ENCODE measurements at regions not wholly inside any gene's neighbourhood (a gene's known extent, or its start where the extent isn't known, plus 50 kb on each side); places are given as distances from the start of the nearest gene placed in this dataset.
"Not testable (repeated sequence)": the region's sequence is repeated elsewhere in the genome, so short reads cannot be mapped to it uniquely, and the experiment has no call there.

DNA sequence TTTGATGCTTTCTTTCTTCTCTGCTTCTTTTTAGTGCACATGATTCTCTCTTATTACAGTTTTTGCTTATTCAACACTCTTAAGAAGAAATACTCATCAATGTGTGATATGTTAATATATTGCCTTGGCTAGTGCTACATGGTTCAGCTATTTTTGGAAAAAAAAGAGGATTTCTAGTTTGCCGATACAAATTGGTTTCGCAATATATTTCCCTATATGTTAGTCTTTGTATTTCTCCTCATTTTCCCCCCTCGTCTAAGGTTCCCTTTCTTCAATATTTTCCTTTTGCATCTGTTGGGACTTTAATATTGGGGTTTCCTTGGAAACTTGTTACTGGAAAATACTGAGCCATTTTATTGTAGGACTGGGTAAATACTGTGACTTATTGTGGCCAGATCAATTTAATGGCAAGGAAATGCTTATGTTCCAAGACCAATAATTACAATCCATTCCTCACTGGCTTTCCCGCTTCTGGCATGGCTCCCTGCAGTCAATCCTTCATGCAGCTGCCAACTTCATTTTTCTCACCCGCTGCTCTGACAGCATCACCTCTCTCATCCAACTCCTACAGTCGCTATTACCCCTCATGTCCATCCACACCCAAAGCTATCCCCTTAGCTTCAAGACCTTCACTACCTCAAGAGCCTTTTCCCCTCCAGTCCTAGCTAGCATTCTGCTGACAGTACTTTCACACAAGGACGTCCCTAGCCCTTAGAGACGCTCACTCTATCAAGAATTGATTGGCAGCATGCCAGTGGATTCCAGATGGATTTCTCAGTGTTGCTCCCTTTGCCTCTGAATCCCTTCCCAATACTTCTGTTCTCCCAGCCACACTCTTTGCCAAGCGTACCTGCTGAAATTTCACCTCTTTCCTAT, 280.1 kb upstream of the TMTC4 start:
- no peak overlapping the region for H3K4me3 ChIP-seq (ENCODE audit: low read depth, low read length)
- TF ChIP-seq, protein P1, sequence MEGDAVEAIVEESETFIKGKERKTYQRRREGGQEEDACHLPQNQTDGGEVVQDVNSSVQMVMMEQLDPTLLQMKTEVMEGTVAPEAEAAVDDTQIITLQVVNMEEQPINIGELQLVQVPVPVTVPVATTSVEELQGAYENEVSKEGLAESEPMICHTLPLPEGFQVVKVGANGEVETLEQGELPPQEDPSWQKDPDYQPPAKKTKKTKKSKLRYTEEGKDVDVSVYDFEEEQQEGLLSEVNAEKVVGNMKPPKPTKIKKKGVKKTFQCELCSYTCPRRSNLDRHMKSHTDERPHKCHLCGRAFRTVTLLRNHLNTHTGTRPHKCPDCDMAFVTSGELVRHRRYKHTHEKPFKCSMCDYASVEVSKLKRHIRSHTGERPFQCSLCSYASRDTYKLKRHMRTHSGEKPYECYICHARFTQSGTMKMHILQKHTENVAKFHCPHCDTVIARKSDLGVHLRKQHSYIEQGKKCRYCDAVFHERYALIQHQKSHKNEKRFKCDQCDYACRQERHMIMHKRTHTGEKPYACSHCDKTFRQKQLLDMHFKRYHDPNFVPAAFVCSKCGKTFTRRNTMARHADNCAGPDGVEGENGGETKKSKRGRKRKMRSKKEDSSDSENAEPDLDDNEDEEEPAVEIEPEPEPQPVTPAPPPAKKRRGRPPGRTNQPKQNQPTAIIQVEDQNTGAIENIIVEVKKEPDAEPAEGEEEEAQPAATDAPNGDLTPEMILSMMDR (IDR thresholded peaks at IDR 0.05; ENCODE audit: insufficient read depth, low read depth, low read length, missing control alignments) = no peak
- DNase-seq (ENCODE audit: low read depth) = no peak

GRCh38 chr13:100951016-100951415, 276.4 kb upstream of the TMTC4 start:
- TF ChIP-seq, protein P1 (IDR thresholded peaks at IDR 0.05; ENCODE audit: insufficient read depth, low read depth, low read length, missing control alignments) = no peak
- no peak overlapping the region for H3K4me3 ChIP-seq (ENCODE audit: low read depth, low read length)
- DNase-seq (ENCODE audit: low read depth) = no peak

DNA sequence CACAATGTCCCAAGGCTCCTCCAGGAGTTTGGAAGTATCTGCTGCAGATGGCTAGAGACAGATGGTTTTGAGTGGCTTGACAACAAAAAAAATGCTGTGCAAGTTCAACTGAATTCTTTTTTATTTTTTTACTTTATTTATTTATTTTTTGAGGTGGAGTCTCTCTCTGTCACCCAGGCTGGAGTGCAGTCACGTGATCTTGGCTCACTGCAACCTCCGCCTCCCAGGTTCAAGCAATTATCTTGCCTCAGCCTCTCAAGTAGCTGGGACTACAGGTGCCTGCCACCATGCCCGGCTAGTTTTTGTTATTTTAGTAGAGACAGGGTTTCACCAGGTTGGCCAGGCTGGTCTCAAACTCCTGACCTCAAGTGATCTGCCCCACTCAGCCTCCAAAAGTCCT, 274.3 kb upstream of the TMTC4 start:
- not testable (repeated sequence) for H3K4me3 ChIP-seq (ENCODE audit: low read depth, low read length); DNase-seq (ENCODE audit: low read depth)

DNA sequence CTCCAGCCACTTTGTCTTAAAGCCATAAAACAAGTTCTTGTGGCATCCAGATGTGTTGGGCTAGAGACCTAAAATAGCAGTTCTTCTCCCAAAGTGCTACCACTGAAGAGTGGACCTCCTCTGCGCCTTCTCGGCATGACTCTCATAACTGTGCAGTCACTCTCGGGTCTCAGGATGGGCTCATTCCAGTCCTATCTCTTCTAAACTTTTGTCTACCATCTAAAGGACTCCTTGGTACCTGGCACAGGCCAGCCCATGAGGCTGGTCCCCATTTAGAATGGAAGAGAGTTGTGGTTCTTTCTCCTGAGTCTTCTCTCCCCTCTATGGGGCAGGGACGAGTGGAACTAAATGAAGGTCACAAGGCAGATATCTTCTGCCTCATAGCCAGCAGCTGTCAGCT, 272.0 kb upstream of the TMTC4 start:
- H3K4me3 ChIP-seq (ENCODE audit: low read depth, low read length) = no peak overlapping the region
- no peak for DNase-seq (ENCODE audit: low read depth)
- TF ChIP-seq, protein P1 (IDR thresholded peaks at IDR 0.05; ENCODE audit: insufficient read depth, low read depth, low read length, missing control alignments) = no peak

- H3K4me3 ChIP-seq (ENCODE audit: low read depth, low read length) = no peak overlapping the region
- TF ChIP-seq, protein P1 (IDR thresholded peaks at IDR 0.05; ENCODE audit: insufficient read depth, low read depth, low read length, missing control alignments) = no peak
- DNase-seq (ENCODE audit: low read depth) = no peak
Measured at GRCh38 chr13:100944791-100945345, 270.3 kb upstream of the TMTC4 start.

GRCh38 chr13:100942742-100943141, 268.1 kb upstream of the TMTC4 start:
- no peak overlapping the region for H3K4me3 ChIP-seq (ENCODE audit: low read depth, low read length)
- TF ChIP-seq, protein P1 (IDR thresholded peaks at IDR 0.05; ENCODE audit: insufficient read depth, low read depth, low read length, missing control alignments) = no peak
- DNase-seq (ENCODE audit: low read depth) = no peak

GRCh38 chr13:100941377-100942368, 267.1 kb upstream of the TMTC4 start:
- DNase-seq (ENCODE audit: low read depth) = no peak
- TF ChIP-seq, protein P1 (IDR thresholded peaks at IDR 0.05; ENCODE audit: insufficient read depth, low read depth, low read length, missing control alignments) = no peak
- no peak overlapping the region for H3K4me3 ChIP-seq (ENCODE audit: low read depth, low read length)

All from GM12865 (cell line).